GM18873 (cell line): ENCODE measurements at regions not wholly inside any gene's neighbourhood (a gene's known extent, or its start where the extent isn't known, plus 50 kb on each side); places are given as distances from the start of the nearest gene placed in this dataset.
"Not testable (repeated sequence)": the region's sequence is repeated elsewhere in the genome, so short reads cannot be mapped to it uniquely, and the experiment has no call there.

Source experiments
- ATAC-seq: cut with Tn5 transposase; IDR thresholded peaks from one replicate; pipeline ENCODE4 v1.9.1; 2021; ENCODE audit warnings: mild to moderate bottlenecking, moderate library complexity, moderate number of reproducible peaks; ENCODE audit not compliant: unreplicated experiment, low FRiP score

DNA sequence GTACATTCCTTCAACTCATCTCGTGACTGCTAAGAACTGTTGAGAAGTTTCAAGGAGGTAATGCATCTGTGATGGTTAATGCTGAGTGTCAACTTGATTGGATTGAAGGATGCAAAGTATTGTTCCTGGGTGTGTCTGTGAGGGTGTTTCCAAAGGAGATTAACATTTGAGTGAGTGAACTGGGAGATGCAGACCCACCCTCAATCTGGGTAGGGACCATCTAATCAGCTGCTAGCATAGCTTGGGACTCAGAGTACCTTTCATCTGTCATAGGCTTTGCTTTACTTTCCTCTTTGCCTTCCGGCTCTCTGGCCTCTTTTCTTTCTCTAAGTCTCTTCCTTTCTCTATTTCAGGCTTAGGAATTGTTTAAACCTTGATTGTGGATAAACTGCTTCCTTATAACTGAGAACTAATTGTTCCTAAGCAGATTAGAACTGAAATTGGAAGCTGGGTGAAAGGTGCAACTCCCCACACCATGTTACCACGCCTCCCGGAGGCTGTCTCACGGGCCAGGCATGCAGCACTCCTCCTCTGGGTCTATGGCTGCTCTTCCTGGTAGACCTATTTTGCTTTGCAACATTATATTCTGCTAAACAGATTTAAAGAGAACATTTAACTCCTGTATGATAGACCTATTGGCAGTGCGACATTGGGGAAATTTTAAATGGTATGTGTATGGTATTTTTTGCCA, 298.2 kb downstream of the CCSER2 start:
- no peak for ATAC-seq

DNA sequence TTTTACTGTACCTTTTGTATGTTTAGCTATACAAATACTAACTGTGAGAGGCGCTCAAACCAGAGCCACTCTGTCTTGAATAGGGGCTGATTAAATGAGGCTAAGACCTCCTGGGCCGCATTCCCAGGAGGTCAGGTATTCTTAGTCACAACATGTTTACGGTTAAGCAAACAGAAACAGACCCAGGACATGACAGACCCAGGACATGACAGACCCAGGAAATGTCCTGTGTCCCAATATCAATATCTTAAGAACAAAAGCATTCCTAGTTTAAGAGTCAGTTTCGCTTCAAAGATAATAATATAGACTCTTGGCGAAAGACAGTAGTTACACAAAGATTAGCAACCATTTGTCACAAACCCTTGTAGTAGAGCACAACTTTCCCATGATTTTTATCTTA, 304.5 kb downstream of the CCSER2 start:
- no peak for ATAC-seq

DNA sequence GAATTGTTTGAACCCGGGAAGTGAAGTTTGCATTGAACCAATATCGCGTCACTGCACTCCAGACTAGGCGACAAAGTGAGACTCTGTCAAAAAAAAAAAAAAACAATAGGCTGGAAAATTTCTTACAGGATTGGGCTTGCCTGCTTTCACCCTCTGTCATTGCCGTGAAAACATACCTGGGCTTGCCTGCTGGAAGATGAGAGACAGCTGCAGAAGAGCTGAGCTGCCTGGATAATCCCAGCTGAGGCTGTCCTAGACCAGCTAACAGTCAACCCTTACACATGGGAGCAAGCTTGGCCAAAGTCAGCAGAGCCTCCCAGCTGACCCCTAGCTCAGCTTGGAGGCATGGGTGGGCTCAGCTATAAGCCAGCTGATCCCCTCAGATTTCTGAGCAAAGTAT, 306.2 kb downstream of the CCSER2 start:
- ATAC-seq: no peak

DNA sequence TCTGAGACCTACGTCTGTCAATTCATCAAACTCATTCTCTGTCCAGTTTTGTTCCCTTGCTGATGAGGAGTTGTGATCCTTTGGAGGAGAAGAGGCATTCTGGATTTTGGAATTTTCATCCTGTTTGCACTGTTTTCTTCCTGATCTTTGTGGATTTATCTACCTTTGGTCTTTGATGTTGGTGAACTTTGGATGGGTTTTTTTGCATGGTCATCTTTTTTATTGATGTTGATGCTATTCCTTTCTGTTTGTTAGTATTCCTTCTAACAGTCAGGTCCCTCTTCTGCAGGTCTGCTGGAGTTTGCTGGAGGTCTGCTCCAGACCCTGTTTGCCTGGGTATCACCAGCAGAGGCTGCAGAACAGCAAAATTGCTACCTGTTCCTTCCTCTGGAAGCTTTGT, 322.2 kb downstream of the CCSER2 start:
- not testable (repeated sequence) for ATAC-seq

DNA sequence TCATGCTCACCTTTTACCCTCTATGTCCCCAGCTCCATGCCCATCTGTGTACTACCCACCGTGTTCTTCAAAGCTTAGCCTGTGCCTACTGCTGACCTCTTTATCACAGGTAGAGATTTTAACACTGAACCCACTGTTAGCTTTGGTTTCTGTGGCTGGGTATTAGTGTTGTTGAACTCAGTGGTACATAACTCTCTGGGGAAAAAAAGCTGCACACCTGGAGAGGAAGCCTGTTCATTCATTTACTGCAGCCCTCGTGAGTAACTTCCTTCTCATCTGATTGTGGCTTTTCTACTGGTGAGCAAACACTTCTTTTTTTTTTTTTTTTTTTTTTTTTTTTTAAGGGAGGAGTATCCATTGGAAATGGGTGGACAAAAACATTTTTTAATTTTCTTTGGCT, 326.3 kb downstream of the CCSER2 start:
- ATAC-seq: peak; percentile 98

DNA sequence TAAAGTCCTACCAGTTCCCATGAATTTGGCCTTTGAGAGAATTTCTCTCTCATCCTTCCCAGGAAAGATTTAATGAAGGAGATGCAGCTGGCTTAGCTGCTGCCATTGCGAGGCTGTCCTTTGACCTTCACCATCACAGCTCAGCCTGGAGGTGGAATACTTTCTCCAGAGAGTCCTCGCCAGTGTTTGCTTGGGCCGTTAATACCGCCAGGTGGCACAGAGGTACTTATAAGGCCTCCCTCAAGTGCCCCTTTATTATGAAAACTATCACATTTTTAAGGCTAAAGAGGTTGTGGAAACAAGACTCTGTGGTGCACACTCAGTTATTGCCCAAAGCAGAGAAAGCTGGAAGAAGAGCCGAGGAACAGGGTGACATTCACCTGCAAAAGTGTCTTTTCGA, 330.6 kb downstream of the CCSER2 start:
- no peak for ATAC-seq

DNA sequence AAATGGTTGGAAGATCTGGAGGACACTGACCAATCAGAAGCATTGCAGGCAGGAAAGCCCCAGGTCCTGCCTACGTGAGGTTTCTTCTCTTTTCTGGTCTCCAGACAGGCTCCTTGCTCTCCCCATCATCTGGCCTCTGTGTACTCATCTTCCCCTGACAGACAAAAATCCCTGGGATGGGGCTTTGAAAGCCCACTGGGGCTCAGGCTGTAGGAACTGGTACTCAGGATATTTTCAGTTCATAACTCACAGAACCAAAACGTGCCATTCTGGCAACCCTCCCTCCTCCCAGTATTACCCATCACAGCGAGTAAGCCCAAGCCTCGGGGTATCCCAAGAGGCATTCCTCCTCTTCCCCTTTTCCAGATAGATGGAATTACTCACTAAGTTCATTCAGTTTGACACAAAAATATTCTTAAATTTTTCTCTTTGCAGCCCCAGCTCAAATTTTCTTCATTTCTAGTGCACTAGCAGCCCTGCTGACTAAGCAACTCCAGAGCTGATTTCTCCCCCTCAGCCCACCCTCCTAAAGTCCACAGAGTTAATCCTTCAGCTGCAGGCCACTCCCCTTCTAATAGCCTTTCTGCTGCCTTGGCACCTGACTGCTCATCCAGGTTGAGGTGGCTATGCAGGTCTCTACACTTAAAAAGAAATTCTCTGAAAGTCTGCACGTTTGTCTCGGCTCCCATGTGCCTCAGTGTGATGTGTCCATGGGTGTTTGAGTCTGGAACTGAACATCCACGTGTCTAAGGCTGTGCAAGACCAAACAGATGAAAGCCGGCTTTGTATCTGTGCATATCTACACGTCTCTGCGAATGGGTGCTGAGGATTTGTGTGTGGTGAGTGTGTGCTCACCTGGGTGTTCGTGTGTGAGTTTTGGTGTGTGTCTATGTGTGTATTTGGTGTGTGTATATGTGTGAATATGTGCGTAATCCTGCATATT, 331.4 kb downstream of the CCSER2 start:
- no peak for ATAC-seq

DNA sequence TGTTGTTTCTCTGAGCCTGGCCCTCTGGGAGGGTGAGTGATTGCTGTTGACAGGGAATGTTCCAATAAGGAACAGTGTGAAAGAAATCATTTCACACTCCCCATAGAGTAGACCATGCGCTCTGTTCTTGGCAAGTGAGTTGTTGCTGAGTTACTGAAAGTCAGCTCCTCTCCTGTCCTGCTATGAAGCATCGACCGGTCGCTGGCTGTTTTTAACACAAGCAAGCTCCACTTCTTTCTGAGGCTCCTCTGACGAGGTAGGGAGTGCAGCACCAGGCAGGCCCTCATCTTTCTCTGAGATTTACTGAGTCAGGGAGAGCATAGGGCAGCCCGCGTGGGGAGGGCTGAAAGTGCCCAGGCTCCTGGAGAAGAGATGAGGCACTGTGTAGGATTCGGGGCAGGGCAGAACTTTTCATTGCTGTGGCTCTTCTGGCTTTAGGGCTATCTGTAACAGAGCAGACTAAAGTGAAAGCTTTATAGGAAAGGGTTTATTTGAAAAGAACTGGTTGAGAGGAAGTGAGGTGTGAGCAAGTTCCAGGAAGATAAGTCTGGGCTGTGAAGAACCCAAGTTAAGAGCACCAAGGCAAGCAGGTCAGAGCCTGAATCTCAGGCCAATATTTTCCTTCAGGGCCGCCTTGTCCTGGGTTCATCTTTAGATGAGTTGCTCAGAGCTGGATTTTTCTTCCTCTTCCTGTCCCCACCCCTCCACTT, 332.2 kb downstream of the CCSER2 start:
- ATAC-seq: no peak

DNA sequence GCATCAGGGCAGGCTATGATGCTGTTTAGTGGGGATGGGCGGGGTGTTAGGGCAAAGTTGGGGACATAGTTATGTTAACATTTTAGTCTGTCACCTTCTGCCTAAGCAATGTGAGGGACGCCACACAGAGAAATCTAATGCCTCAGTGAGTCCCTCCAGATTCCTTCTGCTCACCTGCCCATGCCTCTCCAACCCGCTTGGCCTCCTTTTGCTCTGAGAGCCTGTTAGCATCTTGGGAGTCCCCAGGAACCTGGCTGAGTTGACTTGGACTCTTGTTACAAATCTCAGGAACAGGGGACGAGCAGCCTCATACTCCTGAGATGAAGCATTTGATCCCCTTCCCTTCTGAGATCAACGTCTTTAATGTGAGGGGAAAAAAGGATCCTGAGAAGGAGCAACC, 336.8 kb downstream of the CCSER2 start:
- no peak for ATAC-seq

DNA sequence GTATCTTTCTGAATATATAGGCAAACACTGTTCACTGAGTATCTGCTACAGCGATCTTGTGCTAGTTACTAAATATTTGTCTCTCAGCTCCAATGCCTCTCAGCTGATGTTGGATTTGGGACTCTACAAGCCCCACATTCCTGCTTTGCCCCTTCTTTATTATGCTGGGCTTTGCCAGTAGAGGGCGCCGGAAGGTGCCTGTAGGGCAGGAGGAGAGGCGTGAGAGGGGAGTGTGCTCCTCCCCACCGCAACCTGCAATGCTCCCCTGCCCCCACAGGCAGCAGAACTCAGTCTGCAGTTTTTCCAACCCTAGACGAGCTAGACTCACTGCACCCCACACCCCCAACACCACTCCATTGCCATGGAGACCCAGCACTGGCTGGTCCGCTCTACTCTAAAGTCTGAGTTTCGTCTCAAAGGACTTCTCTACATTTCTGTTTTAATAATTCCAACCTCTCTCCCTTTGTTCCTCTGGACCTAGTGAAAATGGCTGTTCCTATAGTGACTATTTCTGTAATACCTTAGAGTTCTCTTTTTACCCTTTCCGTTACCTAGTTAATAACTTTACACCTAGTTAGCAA, 337.6 kb downstream of the CCSER2 start:
- no peak for ATAC-seq

DNA sequence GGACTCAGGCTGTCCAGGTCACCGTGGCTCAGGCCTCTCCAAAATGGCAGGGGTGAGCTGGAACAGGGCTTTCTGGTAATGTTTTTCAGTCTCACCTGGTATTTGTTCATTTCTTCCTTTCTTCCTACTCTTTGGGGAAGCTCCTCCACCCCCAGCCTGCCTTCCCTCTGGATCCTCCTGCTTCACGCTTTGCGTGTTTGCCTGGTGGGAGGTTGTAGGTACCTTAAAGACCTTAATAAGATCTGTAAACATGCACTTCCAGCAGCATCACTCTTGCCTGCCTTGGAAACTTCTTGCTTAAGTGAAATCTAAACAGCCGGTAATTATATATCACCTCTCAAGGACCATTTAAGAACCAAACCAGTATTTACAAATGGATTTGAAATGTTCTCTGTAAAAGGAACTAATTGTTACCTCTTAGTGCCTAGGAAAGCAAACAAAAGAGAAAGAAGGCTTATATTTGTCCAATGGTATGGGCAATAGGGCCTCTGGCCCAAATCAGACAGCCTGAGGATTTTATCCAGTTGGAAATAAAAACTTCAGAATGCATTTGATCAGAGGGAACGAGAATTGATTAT, 339.9 kb downstream of the CCSER2 start:
- ATAC-seq: no peak

DNA sequence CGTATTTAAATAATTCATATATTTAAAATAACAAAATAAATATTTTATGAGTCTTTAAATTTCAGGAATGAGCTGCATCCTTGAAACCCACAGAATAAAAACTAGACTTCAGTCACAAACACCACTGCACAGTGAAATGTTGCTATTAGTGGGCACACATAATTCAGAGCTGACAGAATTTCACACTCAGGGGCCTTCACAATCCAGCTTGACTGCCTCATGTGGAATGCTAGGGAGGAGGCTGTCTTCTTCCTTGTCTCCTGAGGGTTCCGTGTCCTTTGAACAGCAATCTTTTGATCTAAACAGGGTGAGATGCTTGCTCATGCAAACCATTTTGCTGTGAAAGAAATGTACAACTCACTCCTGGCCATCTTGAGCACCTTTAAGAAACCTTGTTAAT, 346.7 kb downstream of the CCSER2 start:
- no peak for ATAC-seq

DNA sequence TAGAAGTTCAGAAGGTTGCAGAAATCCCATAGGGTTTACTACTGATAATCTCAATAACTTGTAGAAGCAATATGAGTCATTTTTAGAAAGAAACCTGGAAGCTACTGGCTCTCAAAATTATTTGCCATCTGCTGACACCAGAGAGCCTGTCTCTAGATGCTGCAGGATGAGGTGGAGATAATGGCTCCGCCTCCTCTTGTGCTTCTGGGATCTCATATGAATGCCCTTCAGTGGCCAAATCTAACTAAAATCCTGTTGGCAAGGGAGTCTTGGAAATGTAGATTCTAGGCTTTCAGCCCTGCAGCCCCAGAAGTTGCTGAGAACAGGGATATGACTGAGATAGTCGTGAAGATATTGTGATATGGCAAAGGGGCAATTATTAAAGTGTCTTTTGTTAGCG, 348.1 kb downstream of the CCSER2 start:
- ATAC-seq: no peak

DNA sequence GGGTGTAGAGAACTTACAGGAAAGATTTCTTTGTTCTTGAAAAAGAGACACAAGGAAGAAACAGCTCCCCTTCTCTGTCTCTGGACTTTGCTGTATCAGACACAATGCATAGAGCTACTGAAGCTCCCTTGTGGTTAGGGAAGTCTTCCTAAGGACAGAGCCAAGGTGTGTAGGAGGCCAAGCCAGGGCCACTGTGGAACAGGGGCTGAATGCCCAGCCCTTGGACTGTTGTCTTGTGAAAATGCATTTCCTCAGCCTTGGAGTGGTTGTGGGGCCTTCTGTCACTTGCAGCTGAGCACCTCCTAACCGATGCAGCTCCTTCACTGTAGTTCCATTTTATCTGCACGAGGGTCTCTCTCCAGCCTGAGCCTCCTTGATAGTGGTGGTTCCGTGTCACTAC, 353.4 kb downstream of the CCSER2 start:
- ATAC-seq: no peak

DNA sequence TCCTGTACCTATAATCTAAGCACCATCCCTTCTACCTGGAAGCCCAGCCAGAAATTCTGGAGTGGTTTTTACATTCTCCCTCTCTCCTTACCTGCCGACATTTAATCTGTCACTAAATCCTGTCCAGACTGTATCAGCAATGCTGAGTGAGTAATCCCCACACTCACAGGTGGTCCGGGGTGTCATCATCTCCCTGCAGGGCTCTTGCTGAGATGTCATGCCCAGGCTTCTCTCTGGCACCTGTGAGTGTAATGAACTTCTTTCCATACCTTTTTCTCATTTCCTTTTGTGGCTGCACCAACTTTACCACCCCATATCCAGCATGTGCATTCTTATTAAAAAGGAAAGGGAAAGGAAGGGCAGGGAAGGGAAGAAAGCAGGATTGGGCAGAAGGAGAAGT, 355.2 kb downstream of the CCSER2 start:
- ATAC-seq: no peak

DNA sequence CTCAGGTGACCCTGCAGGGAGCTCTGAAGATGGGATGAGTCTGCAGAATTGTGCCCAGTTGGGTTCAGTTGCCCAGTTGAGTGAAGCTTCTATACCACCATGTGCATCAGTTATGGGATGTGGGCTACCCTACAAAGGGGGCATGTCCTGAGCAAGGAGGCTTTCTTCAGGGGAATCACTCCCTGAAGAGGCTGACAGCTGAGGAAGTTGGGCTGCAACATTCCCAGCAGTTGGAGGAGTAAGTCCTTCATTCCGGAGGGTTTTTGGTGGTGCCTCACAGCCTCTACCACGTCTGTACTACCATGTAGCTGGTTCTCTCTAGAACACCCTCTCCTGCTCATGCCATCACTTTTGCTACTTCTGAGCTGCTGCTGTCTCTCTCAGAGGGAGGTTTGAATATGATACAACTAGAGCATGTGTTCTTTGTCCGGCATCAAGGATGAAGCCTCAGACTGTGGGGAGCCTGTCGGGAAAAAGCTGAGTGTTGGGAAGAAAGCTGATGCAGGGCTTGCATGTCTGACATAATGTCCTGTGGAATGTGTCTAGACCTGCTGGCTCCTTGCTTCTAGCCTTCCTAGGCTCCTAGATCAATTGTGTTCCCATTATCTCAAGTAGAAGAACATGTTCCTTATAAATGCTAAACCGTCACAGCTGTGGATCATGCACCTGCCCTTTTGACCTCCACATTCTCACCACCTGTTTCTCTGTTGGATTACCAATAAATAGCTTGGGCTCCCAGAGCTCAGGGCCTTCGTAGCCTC, 355.8 kb downstream of the CCSER2 start:
- ATAC-seq: no peak

DNA sequence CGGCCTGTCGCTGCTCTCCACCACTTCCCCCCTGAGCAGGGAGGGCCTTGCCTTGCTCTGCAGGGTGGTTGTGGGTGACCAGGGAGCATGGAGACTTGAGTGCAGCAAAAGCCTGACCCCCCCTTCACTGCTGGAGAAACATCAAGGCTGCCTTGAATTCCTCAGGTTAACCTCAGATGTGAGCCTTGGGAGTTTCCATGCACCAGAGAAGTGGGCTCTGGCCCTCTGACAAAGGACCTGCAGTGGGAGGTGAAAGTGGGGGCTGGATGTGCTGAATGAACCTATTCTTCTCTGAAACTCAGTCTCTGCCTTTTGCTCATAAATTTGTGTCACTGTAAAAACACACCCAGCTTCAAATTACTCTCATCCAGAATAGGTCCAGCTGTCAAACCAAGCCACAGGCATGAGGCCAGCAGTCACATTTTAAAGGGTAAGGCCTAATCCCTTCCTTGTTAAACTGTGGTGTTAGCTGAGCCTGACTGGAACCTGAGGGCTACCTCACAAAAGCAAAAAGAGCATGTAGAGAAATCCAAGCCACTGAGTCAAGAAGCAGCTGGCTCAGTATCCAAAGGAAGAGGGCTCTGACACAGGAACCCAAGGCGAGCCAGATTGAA, 356.8 kb downstream of the CCSER2 start:
- ATAC-seq: no peak

DNA sequence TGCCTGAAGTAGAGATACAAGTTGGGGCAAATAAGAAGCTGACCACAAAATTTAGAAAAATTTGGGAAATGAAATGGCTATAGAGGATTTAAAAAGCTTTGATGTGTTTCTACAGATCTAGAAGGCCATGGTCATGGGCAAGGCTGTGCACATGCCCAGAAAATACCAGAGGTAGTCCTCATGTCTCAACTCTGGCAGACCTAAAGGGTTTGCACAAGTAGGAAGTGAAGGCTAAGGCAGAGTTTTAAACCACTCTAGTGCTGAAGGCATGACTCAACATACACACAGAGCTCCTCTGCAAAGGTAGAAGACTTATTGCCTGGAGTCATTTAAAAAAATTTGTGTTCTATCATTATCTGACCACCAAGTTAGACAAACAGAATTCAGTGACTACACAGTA, 364.6 kb downstream of the CCSER2 start:
- no peak for ATAC-seq

DNA sequence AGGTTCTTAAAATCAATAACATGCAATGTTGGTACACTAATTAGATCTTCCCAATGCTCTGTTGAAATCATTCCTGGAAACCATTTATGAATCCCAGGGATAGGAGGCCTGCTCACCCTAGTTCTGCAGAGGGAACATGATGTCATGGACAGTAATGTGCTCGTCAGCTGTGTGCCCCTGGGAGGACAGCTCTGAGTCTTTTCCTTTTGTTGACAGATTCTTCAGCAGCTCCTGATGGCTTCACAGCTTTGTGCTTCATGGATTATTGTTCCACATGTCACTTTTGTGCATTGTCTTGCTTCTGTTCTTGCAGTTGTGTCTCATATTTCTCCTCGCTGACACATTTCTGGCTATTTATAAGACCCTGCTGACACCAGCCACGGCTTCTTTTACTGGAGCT, 367.5 kb downstream of the CCSER2 start:
- ATAC-seq: no peak
